NCI-H1417 (cell line): ENCODE measurements at regions not wholly inside any gene's neighbourhood (a gene's known extent, or its start where the extent isn't known, plus 50 kb on each side); places are given as distances from the start of the nearest gene placed in this dataset.

Source experiments
- DNase-seq, 3 experiments: peaks; one replicate each; lab custom pipeline; 2025; lab: John Stamatoyannopoulos, UW

DNA sequence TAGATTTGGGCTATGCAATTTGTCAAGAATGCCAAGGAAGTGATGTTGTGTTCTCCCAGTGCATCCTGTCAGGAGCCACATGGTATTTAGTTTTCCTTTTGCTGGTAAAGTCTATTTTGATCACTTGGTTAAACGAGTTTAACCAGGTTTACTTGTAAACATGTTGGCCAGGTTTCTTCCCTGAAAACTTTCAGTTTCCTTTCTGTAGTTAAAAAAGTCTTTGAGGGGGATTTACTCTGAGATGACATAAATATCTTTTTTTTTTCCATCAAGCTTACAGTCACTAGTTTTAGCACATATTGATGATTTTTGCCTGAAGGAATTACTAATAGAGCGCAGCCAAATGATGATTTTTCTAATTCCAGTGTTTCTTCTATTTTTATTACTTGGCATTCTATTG lies 320.5 kb downstream of the PHF14 start:
- DNase-seq, result no peak

GRCh38 chr7:11294965-11295364 lies 321.3 kb downstream of the PHF14 start:
- DNase-seq, result no peak

- DNase-seq, result no peak
These were observed 323.5 kb downstream of the PHF14 start for GRCh38 chr7:11297126-11297625.

GRCh38 chr7:11297764-11298163 lies 324.1 kb downstream of the PHF14 start:
- DNase-seq, result no peak

- no peak for DNase-seq
These were observed 324.5 kb downstream of the PHF14 start for GRCh38 chr7:11298220-11298619.

DNA sequence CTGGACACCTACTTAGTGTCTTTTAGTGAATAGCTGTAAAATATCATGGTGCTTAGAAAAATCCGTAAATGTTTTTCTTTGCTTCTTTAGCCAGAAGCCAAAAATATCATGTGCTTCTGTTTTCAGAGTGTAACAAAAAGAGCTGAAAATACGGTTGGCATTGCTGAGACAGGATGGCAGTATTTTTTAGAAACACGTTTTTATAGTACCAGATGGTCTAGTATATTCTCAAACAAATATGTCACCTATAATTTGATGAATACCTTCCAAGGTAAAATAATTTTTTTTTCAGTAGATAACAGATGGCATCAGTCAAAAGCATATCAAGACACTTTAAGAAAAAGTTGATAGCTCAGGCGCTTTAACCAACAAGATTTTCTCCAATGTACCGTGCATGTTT lies 326.6 kb downstream of the PHF14 start:
- no peak for DNase-seq

DNA sequence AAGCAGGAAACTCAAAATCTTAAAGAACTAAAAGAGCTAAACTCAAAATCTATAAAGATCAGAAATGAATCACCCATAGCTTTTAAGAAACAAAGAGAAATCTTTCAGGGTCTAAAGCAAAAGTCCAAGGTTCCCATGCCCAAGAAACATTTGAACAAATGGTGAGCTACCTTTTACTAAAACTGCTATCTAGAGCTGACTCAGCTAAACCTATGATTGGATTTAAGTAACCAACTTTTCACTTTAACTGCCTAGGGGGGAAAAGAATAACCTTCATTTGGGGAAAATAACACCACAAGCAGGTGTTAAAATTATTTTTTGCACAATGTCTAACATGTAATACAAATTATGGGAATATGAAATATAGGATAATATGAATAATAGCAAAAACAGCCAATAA lies 328.4 kb downstream of the PHF14 start:
- DNase-seq, result no peak

- DNase-seq, result no peak
These were observed 340.1 kb downstream of the PHF14 start for GRCh38 chr7:11313801-11314200.

DNA sequence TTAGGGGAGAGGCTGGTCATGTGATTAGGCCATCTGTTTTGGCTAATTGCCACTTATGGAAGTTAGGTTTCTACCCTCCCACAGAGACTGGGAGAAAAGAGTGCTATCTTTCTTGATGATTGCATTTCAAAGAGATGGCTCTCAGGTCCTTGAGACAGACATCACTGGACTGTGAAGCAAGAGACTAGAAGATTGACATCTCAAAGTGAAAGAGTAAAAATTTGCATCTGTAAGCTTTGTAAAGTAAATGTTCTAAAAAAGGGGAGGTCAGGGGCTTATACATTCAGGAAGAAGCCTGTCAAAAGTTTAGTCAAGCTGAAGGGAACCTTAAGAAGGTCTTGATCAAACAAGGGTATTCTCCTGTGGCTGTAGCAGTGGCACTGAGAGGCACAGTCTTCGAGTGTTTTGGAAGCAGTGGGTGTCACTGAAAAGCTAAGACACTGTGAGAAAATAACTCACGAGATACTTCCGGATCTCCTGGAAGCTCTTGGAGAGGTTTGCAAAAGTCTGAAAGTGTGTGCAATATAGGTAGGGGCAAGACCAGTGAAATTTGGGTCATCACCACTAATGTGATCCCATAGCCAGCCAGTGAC lies 342.1 kb downstream of the PHF14 start:
- no peak for DNase-seq

DNA sequence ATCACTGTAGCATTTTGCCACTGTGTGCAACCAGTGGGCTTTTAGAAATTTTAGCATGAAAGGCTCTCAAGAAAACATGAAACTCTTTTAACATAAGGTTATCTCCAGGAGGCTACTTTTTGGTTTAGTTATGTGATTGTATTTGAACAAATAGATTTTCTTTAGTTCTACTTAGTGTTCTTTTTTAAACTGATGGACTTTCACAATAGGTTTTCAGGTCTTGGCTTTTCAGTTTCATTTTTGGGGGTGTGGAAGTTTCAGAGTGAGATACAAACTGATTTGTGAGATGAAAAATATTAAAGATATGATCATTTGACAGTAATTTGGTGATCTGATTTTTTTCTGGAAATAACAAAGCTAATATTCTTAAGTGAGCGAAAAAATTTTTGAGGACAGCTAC lies 344.1 kb downstream of the PHF14 start:
- no peak for DNase-seq

GRCh38 chr7:11319491-11320274 lies 346.0 kb downstream of the PHF14 start:
- DNase-seq, result no peak
